Lung (tissue), 11 donors: ENCODE measurements at regions not wholly inside any gene's neighbourhood (a gene's known extent, or its start where the extent isn't known, plus 50 kb on each side); places are given as distances from the start of the nearest gene placed in this dataset.
"Not testable (repeated sequence)": the region's sequence is repeated elsewhere in the genome, so short reads cannot be mapped to it uniquely, and the experiment has no call there.

Source experiments
- ATAC-seq: fragments of 200-7000 bp; cut with Tn5 transposase; one replicate; pipeline ENCODE4 v1.9.1; 2020; ENCODE audit warnings: moderate number of reproducible peaks; ENCODE audit not compliant: insufficient read depth, low FRiP score
- DNase-seq, 3 donors: peaks; one replicate each; pipeline ENCODE4 v3.0.0-alpha.2; 2013 to 2017
- H3K27ac ChIP-seq, 2 donors: one replicate each; pipeline ENCODE4 v1.5.1; 2013; ENCODE audit warnings: mild to moderate bottlenecking in 2 of 2, moderate library complexity in 2 of 2, control low read depth in 1 of 2, inconsistent platforms in 1 of 2, low read depth in 1 of 2, low read length in 1 of 2
- H3K27me3 ChIP-seq, 3 donors: one replicate each; pipeline ENCODE4 v1.5.1; 2013; ENCODE audit warnings: low read length in 2 of 3; ENCODE audit not compliant: control insufficient read depth in 3 of 3, insufficient read depth in 3 of 3
- H3K36me3 ChIP-seq, 4 donors: one replicate each; pipeline ENCODE4 v1.5.1; 2013; ENCODE audit warnings: low read length in 4 of 4, mild to moderate bottlenecking in 1 of 4, moderate library complexity in 1 of 4; ENCODE audit not compliant: control insufficient read depth in 4 of 4, insufficient read depth in 4 of 4
- H3K4me1 ChIP-seq, 5 donors: one replicate each; pipeline ENCODE4 v1.5.1; 2013; ENCODE audit warnings: low read length in 5 of 5, mild to moderate bottlenecking in 2 of 5, moderate library complexity in 1 of 5; ENCODE audit not compliant: control insufficient read depth in 5 of 5, insufficient read depth in 5 of 5
- H3K4me3 ChIP-seq: one replicate; pipeline ENCODE4 v1.5.1; 2013; ENCODE audit warnings: mild to moderate bottlenecking, control low read depth, moderate library complexity
- H3K9ac ChIP-seq, 2 donors: one replicate each; pipeline ENCODE4 v1.5.1; 2013; ENCODE audit warnings: low read length in 2 of 2, control low read depth in 1 of 2; ENCODE audit not compliant: insufficient read depth in 1 of 2
- H3K9me3 ChIP-seq, 4 donors: one replicate each; pipeline ENCODE4 v1.5.1; 2013; ENCODE audit warnings: low read length in 3 of 4, mild to moderate bottlenecking in 1 of 4, moderate library complexity in 1 of 4; ENCODE audit not compliant: control insufficient read depth in 4 of 4, insufficient read depth in 3 of 4
- CTCF ChIP-seq: IDR thresholded peaks from 2 replicates; pipeline ENCODE4 v1.5.1; 2012; ENCODE audit warnings: mild to moderate bottlenecking; ENCODE audit errors: control extremely low read depth, extremely low read depth
- WGBS, 2 donors: extraction: QIAGEN DNeasy Blood & Tissue Kit; methylation state at CpG; one replicate each; pipeline ENCODE4 v1.1.7; 2013; 5-methylcytosine and 5-hydroxymethylcytosine counted together
- donor health status: control.
- donor health status: control.
- donor health status: Bipolar disorder and iron deficiency.
- donor health status: healthy.
- donor health status: DM: yes; HTN: yes; CAD: no.

GRCh38 chr2:13522917-13523821 lies 806.4 kb downstream of the TRIB2 start:
- WGBS, 2 donors: 47 to 66% methylated on average over 6 of the region's 6 CpGs
- H3K36me3 ChIP-seq: no peaks in the 10 kb centered on the region
- DNase-seq (no peak), ATAC-seq (no peak)
- H3K4me3 ChIP-seq: no peak overlapping the region
- no peaks in the 10 kb centered on the region for H3K4me1 ChIP-seq
- H3K27ac ChIP-seq: no peak overlapping the region
- no peaks in the 10 kb centered on the region for H3K9me3 ChIP-seq
- no peak for TF ChIP-seq CTCF
- no peak overlapping the region for H3K9ac ChIP-seq
- H3K27me3 ChIP-seq: no peaks in the 10 kb centered on the region

- Histone ChIP-seq H3K4me3 (no peak overlapping the region), H3K9ac (no peak overlapping the region), H3K4me1 (no peaks in the 10 kb centered on the region), H3K27ac (no peak overlapping the region), H3K27me3 (no peaks in the 10 kb centered on the region), H3K36me3 (no peaks in the 10 kb centered on the region), H3K9me3 (no peaks in the 10 kb centered on the region)
- WGBS, 2 donors: 71 to 89% methylated on average over 1 of the region's 1 CpG
- no peak for TF ChIP-seq CTCF
- DNase-seq (no peak), ATAC-seq (no peak)
These were observed 807.8 kb downstream of the TRIB2 start for GRCh38 chr2:13524492-13524891.

DNA sequence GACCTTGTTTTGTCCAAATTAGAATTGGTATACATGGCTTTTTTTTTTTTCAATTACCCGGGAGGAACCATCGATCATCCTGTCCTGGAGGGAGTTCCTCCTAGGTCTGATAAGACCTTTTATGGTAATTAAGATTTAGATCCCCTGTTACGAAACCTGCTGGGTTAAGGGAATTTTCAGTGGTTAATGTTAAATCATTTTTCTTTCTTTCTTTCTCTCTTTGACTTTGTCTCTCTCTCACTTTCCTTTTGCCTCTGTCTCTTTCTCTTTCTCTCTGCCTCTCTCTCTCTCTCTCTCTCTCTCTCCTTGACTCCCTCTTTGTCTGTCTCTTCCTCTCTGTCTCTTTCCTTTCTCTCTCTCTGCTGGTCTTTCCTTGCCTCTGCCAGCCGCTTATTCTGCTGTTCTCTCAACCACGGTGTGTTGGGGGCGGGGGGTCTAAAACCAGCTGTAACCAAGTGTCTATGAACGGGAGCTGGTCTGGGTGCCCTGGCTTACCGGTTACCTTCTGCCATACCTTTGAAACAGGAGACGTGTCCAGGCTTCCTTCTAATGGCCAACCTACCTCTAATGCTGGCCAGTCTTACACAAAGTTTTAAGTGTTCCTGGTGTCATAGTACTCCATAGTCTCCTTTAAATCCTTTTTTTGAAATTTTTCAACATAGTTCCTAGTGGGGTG lies 815.1 kb downstream of the TRIB2 start:
- not testable (repeated sequence) for H3K27ac ChIP-seq, H3K27me3 ChIP-seq, H3K36me3 ChIP-seq, ATAC-seq, H3K4me1 ChIP-seq, H3K4me3 ChIP-seq, DNase-seq, H3K9me3 ChIP-seq, H3K9ac ChIP-seq
- whole genome bisulfite sequencing, 2 donors: 73 to 74% methylated on average over 9 of the region's 9 CpGs

DNA sequence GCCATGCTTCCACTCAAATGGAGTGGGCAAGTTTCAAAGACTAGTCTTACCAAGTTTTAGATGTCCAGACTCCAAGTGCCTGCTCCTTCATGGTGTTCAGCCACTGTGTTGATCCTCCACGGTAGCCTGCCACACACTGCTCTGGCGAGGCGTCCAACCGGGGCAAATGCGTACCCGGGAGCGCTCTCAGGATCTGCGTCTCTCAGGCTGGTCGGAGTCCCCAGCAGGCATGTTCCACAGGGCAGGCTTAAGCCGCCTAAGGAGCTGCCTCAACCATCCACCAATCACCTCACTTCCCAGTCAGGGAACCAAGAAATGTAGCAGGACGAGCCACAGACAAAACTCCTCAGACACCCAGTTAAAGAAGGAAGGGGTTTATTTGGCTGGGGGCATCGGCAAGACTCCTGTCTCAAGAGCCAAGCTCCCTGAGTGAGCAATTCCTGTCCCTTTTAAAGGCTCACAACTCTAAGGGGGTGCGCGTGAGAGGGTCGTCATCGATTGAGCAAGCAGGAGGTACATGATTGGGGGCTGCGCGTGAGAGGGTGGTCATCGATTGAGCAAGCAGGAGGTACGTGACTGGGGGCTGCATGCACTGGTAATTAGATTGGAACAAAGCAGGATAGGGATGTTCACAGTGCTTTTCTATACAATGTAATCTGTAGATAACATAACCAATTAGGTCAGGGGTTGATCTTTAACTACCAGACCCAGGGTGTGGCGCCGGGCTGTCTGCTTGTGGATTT lies 816.2 kb downstream of the TRIB2 start:
- ATAC-seq, DNase-seq, H3K36me3 ChIP-seq, H3K9ac ChIP-seq, H3K27me3 ChIP-seq, H3K9me3 ChIP-seq, H3K27ac ChIP-seq, H3K4me1 ChIP-seq, H3K4me3 ChIP-seq: not testable (repeated sequence)
- 80 to 82% methylated on average over 22 of the region's 22 CpGs for WGBS, 2 donors
